AG09319 (cell line): ENCODE measurements at regions not wholly inside any gene's neighbourhood (a gene's known extent, or its start where the extent isn't known, plus 50 kb on each side); places are given as distances from the start of the nearest gene placed in this dataset.

Experiments
- DNase-seq: peaks from one replicate; pipeline ENCODE4 v3.0.0-alpha.2; 2010; ENCODE audit warnings: low read depth; ENCODE audit errors: extremely low read depth
- TF ChIP-seq, protein P1 (sequence below): IDR thresholded peaks from 2 replicates; pipeline ENCODE4 v1.5.1; 2011; ENCODE audit warnings: low read depth, mild to moderate bottlenecking, inconsistent platforms, low read length, moderate library complexity

DNA sequence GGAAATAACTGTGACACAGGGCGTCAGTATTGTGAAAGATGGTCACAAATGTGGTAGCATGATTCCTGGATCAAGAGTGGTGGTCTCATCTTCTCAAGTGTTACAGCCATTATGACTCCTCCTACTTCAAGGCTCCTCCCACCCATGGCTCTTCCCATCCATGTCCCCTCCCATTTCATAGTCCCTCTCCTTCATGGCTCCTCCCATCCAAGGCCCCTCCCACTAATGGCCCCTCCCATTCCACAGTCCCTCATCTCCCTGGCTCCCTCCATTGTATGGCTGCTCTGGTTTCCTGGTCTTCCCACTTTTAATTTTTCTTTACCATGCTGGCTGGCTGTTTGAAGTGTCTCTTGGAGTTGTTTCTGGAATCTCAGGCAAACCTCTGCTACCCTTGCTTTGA is 1375.2 kb upstream of the TMEM132C start:
- no peak for DNase-seq
- TF ChIP-seq, protein P1, sequence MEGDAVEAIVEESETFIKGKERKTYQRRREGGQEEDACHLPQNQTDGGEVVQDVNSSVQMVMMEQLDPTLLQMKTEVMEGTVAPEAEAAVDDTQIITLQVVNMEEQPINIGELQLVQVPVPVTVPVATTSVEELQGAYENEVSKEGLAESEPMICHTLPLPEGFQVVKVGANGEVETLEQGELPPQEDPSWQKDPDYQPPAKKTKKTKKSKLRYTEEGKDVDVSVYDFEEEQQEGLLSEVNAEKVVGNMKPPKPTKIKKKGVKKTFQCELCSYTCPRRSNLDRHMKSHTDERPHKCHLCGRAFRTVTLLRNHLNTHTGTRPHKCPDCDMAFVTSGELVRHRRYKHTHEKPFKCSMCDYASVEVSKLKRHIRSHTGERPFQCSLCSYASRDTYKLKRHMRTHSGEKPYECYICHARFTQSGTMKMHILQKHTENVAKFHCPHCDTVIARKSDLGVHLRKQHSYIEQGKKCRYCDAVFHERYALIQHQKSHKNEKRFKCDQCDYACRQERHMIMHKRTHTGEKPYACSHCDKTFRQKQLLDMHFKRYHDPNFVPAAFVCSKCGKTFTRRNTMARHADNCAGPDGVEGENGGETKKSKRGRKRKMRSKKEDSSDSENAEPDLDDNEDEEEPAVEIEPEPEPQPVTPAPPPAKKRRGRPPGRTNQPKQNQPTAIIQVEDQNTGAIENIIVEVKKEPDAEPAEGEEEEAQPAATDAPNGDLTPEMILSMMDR: no peak

DNA sequence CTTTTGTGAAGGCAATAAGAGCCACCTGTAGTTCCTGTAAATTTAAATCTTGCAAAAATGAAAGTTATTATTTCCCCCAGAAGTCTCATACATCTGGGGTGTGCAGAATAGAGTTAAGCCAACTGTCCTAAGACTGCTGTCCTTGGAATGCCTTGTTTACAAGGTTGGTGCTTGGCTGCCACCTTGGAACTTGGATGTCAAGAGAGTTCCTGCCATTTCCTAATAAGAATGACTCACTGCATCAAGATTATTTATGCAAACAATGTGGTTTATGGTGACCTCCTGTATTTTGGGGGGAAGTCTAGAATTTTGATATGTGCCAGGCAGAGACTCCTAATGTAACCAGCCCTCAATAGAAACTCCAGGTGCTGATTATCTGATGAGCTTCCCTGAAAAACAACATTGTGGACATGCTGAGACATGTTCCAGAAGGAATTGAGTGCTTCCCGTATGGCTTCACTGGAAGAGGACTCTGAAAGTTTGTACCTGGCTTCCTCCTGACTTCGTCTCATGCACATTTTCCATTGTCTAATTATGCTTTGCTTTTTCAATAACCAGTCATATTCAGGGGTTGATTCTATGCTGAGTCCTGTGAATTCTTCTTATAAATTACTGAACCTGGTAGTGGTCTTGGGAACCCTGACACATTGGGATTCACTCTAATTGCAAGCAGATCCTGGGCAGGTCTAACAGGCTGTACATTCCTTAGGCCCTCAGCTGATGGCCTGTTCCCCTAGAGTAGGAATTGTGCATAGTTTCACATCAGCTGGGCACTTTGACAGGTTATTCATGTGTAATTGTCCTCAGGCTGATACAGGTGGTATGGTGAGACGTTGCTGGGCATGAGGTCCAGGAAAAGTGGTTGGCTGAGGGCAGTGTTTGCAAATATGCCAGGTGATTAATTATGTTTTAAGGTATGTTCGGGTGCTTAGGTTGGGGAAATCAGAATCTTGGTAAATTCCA is 1370.7 kb upstream of the TMEM132C start:
- DNase-seq: no peak
- TF ChIP-seq, protein P1: no peak

DNA sequence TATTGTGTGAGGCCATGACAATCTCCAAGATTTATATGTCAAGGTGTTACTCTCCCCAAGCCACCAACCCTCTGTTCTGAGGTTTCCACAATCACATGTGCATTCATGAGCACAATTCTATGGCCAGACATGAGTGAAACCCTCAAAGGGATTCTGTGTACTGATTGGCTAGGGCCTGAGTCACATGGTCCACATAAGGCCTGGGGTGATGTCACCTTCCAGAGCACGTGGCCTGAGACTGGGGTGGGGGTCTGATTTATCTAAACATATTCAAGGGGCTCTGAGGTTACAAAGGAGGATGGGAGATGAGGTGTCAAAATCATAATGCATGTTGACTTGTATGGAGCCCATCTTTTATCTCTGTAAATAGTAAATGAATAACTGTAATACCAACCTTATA is 1369.9 kb upstream of the TMEM132C start:
- TF ChIP-seq, protein P1: no peak
- no peak for DNase-seq

DNA sequence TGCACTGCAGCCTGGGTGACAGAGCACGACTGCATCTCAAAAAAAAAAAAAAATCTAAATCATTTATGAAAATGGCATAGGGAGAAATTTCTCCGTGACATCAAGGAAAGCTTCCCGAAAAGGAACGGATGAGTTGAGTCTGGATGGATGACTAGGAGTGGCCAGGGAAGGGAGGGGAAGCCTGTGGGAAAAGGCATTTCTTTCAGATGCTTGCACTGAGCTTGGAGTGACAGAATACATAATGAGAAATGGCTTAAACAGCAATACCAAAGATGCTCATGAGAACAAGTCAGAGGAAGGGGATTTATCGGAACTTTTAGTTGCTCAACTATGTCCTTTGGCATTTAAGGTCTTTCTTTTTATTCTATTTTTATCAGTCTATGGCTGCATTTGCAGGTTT is 1369.2 kb upstream of the TMEM132C start:
- TF ChIP-seq, protein P1: no peak

DNA sequence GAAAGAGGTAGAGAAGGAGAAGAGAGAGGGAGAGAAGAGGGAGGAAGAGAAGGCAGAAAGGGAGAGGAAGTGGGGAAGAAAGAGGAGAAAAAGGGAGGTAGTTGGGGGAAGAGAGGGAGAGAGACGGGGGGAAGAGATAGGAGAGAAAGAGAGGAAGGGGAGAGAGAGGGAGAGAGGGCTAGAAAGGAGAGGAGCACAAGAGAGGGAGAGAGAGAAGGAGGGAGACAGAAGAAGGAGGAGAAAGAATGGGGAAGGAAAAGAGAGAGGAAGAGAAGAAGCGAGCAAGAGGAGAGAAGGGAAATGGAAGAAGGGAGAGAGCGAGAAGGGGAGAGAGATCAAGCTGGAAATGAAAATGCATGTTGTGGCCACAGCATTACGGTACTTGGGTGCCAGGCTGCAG is 1368.4 kb upstream of the TMEM132C start:
- TF ChIP-seq, protein P1: no peak
- no peak for DNase-seq

More for the DNA sequence above, 1369.2 kb upstream of the TMEM132C start:
- no peak for DNase-seq

DNA sequence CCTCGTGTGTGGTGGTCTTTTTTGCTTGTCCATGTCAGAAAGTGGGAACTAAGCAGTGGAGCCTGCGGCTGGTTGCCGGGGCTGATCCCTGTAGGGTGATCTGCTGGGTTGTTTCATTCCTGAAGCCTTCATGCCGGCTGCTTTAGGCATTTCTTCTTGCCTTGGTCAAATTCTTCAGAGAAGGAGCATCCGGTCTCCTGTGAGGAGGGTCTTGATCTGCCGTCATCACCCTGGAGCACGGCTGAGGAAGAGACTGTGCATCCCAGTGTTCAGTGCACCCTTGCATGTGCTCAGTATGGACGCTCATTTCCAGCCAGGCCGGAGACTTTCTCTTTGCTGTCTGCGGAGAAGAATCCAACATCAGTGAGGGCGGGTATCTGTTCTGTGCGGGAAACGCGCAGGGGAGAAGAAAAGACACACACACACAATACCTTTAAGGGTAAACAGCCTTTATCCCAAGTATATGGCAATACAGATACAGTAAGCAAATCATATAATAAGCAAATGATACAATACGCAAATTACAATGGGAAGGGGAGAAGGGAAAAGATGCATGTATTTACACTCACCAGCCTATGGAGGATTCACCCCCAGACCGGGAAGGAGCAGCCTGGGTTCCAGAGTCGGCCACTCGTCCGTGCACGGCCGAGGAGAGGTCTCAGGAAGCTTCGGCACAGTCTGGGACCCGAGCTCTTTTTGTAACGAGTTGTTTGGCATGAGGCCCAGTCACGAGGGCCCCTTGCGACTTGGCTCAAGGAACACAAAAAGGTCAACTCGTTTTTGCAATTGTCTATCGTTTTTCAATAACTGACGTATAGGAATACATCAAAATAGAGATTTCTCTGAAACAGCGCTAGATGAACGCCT is 1366.8 kb upstream of the TMEM132C start:
- TF ChIP-seq, protein P1: no peak
- no peak for DNase-seq
